22Rv1 (cell line): ENCODE measurements at regions not wholly inside any gene's neighbourhood (a gene's known extent, or its start where the extent isn't known, plus 50 kb on each side); places are given as distances from the start of the nearest gene placed in this dataset.

Experiments
- ZFX ChIP-seq: fragments of 450-650 bp; IDR thresholded peaks from 2 replicates; pipeline ENCODE4 v1.6.1; 2017; ENCODE audit warnings: antibody characterized with exemption, borderline replicate concordance
- TF ChIP-seq, protein P1 (sequence below): fragments of 450-650 bp; IDR thresholded peaks from 2 replicates; pipeline ENCODE4 v1.5.1; 2017; ENCODE audit warnings: mild to moderate bottlenecking

DNA sequence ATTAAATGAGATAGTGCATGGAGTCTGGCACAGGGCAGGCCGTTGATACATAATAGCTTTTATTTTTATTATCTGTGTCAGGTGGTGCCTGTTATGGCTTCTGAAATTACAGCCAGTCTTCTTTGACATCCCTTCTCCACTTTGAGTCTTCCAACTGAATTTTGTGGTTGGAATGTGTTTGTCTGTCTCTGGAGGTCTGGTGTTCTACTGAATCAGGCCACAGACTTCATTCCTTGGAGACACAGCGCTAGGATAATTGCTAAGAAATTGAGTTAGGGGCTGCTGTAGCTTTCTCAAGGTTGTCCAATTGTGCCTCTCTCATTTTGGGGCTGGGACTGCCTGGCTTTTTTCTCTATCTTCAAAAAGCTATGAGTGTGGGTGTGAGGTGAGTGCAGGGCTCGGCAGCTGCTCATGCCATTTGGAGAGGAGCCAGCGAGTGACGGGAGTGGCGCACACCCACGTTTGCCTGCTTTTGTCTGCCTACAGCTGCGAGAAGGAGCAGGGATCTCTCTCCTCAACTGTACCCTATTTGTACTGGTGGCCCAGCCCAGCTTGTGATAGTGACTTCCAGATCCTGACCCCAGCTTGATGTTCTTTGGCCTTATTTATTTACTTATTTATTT, 49.8 kb upstream of the SYN2 start:
- TF ChIP-seq, protein P1, sequence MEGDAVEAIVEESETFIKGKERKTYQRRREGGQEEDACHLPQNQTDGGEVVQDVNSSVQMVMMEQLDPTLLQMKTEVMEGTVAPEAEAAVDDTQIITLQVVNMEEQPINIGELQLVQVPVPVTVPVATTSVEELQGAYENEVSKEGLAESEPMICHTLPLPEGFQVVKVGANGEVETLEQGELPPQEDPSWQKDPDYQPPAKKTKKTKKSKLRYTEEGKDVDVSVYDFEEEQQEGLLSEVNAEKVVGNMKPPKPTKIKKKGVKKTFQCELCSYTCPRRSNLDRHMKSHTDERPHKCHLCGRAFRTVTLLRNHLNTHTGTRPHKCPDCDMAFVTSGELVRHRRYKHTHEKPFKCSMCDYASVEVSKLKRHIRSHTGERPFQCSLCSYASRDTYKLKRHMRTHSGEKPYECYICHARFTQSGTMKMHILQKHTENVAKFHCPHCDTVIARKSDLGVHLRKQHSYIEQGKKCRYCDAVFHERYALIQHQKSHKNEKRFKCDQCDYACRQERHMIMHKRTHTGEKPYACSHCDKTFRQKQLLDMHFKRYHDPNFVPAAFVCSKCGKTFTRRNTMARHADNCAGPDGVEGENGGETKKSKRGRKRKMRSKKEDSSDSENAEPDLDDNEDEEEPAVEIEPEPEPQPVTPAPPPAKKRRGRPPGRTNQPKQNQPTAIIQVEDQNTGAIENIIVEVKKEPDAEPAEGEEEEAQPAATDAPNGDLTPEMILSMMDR: no peak
- TF ChIP-seq ZFX: no peak
